ENCODE measurements at regions not wholly inside any gene's neighbourhood (a gene's known extent, or its start where the extent isn't known, plus 50 kb on each side); places are given as distances from the start of the nearest gene placed in this dataset.
"Not testable (repeated sequence)": the region's sequence is repeated elsewhere in the genome, so short reads cannot be mapped to it uniquely, and the experiment has no call there.

DNA sequence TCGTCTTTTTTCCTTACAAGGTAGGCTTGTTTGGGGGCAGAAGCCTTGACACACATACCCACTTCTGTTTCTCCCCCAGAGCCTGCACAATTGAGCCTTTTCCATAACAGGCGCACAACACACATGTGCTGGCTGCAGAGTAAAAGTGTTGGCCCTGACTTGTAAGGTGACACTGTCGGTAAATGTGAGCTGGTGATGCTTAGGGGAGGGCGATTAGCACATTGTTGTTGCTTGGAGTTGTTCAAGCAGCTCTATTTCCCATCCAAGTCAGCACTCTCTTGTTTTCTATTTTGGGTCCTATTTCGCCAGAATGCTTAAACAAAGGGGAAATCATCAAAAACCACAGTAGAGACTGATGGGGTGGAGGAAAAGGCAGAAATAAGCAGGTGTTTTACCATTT, 51.9 kb upstream of the PTPRJ start:
- DNase-seq, result no peak

DNA sequence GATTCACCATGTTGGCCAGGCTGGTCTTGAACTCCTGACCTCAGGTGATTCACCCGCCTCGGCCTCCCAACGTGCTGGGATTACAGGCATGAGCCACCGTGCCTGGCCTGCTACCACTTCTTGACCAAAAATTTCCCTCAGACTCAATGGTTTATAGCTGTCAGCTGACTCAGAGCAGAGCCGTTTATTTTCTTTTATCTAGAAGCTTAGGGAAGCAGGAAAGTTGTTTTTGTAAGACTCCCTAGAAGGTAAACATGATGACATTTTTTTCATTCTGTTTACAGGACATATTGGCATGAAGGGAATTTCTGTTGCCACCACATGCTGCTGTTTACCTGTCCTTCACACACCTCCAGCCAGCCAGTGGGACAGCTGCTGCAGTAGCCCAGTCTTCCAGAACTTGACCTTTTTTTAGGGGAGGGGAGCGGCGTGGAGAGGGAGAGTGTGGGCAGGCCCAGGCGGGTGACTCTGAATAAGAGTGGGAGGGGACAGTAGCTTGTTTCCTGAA, 56.1 kb upstream of the PTPRJ start:
- DNase-seq, result no peak

GRCh38 chr11:47923667-47924066, 56.7 kb upstream of the PTPRJ start:
- no peak for DNase-seq

DNA sequence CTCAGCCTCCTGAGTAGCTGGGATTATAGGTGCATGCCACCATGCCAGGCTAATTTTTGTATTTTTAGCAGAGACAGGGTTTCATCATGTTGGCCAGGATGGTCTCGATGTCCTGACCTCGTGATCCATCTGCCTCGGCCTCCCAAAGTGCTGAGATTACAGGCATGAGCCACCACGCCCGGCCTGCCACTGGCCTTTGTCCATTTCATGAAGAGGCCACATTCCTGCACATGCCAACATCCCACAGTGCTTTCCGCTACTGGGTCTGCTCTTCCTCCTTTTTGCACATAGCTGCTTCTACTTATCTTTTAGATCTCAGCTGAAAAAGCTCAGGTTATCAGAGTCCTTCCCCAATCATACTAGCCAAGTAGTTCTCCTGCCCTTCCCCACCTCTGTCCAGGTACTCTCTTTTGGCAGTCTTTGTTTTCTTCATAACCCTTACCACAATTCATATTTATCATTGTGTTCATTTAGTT, 59.2 kb upstream of the PTPRJ start:
- not testable (repeated sequence) for DNase-seq

GRCh38 chr11:47918882-47919495, 61.4 kb upstream of the PTPRJ start:
- DNase-seq, result no peak

DNA sequence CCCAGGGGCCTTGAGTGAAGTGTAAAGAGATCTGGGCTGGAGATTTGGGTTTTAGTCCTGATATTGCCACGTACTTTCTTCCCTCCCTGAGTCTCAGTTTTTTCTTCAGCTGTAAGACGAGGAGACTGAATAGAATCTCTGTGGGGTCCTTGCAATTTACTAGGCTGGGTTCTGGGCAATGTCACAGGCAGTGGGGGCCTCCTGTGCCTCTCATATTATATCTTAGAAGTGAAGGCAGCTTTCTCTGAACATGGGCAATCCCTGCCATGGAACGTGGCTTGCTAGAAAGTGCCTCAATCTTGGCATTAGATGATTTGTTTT, 62.0 kb upstream of the PTPRJ start:
- no peak for DNase-seq

DNA sequence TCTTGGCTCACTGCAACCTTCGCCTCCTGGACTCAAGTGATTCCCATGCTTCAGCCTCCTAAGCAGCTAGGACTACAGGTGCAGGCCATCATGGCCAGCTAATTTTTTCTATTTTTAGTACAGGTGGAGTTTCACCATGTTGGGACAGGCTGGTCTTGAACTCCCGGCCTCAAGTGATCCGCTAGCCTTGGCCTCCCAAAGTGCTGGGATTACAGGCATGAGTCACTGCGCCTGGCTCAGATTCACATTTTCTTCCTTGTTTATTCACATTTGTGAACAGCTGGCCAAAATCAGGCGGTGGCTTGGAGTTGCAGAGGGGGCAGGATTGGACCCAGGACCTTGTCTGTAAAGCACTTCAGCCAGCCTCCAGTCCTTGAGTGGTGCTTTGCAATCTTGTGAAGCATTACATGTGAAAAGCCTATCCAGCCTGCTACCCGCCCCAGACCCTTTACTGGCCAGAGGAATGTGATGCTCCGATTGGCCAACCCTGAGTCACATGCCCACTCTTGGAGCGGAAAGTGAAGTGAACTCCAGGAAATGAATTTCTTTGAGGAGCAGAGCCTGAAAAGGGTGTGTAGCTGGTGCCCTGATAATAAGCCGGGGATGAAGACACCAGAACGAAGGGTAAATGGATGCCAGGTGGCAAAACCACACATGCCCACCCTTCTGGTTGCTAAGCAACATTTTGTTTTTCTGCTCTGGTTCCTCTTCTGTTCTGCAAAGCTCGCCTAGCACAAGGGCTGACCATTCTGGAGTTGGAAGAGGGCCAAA, 62.6 kb upstream of the PTPRJ start:
- DNase-seq, result peak in 28 of 56 donors; percentile 5 to 74 (median 26)

GRCh38 chr11:47916361-47916841, 64.0 kb upstream of the PTPRJ start:
- peak in 3 of 56 donors; percentile 3 to 23 (median 14) for DNase-seq

GRCh38 chr11:47915783-47916182, 64.6 kb upstream of the PTPRJ start:
- DNase-seq, result no peak

GRCh38 chr11:47915374-47915773, 65.0 kb upstream of the PTPRJ start:
- no peak for DNase-seq

DNA sequence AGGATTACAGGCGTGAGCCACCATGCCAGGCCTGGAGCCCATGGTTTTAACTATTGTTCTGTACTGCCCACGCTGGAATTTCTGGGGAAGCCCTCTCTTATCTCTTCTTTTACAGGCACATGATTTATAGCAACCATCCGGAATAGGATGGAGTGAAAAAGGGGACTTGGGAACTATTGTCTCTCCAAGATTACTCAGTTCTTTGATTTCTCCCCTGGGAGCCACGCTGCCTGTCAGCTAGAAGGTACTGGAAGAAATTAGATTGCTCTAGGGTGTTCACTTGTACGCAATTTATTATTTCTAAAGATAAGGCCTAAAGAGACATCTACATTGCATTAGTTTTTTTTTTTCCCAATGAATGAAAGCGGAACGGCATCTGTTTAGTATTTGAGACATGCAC, 65.6 kb upstream of the PTPRJ start:
- no peak for DNase-seq

DNA sequence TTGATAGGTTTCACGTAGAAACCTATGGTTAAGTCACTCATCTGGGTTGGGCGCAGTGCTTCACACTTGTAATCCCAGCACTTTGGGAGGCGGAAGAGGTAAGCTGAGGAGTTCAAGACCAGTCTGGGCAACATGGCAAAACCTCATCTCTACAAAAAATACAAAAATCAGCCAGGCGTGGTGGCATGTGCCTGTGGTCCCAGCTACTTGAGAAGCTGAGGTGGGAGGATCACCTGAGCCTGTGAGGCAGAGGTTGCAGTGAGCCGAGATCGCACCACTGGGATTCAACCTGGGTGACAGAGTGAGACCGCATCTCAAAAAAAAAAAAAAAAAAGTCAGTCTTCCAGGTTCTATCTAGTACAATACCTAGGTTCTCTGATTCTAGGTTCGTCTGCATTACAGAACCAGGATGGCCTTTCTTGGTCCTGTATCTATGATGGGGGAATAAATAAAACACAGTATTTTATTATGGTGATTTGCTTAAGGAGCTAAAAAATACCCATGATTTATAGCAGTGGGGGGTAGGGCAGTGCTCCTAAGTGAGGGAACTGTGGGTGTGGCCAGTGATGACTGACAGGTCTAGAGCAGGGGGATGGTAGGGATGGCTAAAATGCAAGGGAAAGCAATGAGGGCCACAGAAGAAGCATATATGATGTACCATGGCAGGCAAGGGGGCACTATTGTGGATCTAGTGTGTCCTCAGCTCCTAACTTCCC, 65.5 kb upstream of the NUP160 start:
- no peak for DNase-seq

DNA sequence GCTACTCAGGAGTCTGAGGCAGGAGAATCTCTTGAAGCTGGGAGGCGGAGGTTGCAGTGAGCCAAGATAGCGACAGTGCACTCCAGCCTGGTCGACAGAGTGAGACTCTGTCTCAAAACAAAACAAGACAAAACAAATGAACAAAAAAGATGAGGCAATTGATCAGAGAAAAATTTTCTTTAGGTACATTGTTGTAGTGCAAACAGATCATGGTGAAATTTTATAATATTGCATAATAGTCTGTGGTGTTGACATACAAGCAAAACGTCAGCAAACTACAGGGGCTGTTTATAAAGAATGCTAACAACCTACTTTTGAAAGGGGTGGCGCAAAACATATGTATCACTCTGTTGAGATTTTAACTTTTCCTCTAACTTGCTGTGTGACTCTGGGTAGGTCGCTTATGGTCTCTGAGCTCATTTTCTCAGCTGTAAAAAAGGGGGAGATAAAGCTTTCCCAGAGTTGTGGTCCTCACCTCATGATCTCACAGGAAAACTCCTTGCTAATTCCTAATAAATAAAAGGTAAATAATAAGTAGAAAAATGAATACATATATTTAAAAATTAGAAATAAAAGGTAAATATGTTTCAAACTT, 64.8 kb upstream of the NUP160 start:
- DNase-seq, result no peak

DNA sequence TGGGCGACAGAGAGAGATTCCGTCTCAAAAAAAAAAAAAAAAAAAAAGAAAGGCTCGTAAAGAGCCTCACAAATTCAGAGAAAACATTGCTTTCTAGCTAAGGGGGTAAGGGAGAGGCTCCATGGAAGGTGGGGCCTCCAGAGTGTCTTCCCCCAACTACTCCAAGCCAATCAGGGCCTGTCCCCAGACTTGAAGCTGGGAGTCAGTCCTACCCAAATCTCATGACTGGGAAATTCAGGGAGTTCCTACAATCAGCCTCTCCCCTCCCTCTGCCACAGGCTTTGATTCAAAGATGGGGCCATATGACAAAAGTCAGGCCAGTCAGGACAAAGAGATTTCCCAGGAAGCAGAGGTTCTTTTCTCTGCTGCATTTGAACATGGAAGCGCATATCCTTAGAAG, 63.0 kb upstream of the NUP160 start:
- DNase-seq, result no peak

DNA sequence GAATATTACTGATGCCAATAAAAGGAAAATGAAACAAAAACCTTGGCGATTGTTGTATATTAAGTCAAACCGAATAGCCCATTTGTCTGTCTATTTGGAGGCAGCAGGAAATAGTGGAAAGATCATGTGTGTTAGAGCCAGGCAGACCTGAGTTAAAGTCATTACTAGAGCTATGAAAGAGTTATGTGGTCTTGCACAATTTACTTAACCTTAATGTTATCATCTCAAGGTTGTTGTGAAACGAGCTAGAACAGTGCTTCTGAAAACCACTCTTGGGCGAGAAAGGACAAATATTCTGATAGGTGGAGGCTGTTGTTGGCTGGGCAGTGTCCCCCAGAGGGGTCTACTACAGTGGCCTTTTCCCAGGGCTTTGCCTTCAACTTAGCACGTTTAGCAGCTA, 60.0 kb upstream of the NUP160 start:
- DNase-seq, result no peak

- no peak for DNase-seq
Observed at GRCh38 chr11:47907499-47907898, 59.3 kb upstream of the NUP160 start.

GRCh38 chr11:47906066-47906465, 57.9 kb upstream of the NUP160 start:
- no peak for DNase-seq

DNA sequence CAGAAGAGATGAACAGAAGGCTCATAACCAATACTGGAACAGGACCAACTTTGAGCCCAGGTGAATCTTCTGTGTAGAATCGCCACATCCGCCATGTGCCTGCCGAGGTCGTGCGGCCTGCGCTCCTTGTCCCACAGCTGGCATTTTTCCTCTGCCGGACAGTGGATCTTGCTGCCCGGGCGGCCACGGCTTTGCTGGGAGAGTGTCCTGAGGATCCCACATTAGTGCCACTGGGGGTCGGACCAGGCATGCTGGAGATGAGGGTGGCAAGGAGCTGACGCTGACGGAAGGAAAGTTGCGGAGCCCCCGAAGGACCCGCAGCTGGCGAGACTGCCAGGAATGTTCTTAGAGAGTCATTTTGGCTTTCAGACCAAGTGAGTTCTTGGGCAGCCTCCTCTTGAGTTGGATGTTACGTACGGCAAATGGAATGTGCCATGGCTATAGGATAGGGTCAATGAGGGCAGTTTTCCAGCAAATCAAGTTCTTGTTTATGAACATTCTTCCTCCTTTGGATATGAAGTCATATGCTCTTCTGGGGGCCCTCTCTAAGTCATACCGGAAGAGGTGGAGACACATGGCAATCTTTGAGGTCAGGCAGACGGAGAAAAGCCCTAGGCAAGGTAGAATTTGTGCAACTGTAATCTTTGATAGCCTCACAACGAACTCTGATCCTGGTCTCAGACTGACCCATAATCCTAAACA, 57.4 kb upstream of the NUP160 start:
- DNase-seq, result no peak

DNA sequence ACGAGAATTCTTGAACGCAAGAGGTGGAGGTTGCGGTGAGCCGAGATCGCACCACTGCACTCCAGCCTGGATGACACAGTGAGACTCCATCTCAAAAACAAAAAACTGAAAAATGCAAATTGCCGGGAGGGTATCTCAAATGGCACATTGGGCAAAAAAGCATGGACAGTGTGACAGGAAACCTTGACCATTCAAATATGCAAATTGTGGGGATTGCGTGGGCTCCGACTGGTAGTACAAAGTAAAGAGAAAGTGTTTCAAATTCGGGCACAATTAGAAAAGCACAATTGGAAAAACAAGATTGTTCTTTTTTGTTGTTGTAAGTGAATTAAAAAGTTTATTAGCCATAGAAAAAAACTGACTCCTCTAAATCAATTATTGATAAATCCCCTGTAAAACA, 56.7 kb upstream of the NUP160 start:
- DNase-seq, result no peak

- no peak for DNase-seq
Observed at GRCh38 chr11:47904048-47904447, 55.9 kb upstream of the NUP160 start.

DNA sequence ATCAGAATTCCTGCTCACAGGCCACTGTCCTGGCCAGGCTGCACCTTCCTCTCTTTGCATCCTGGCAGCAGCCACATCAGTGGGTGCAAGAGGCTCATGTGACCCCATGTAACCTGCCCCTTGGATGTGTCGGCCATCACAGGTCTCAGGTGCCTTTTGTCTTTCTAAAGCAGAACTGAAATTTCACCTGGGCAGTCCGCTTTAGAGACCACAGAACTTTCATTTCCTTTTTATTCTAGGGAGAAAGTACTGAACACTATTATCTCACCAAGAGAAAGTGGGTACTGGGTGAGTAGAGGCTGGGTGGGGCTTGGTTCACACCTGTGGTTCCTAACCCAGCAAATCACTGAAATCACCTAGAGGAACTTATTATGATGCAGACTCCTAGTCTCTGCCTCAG, 51.7 kb upstream of the NUP160 start:
- DNase-seq, result no peak

Measured in amygdala (tissue), 56 donors.